ENCODE measurements at regions not wholly inside any gene's neighbourhood (a gene's known extent, or its start where the extent isn't known, plus 50 kb on each side); places are given as distances from the start of the nearest gene placed in this dataset.

DNA sequence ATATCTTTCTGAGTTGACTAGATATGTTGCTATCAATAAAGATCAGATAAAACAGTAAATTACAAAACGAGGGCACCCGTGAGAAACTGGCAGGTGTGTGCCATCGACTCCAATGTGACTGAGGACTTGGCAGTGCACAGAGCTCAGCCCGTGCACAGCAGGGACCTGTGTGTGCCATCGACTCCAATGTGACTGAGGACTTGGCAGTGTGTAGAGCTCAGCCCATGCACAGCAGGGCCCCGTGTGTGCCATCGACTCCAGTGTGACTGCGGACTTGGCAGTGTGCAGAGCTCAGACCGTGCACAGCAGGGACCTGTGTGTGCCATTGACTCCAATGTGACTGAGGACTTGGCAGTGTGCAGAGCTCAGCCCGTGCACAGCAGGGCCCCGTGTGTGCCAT is 347.2 kb upstream of the B3GAT1 start:
- TF ChIP-seq, protein P1, sequence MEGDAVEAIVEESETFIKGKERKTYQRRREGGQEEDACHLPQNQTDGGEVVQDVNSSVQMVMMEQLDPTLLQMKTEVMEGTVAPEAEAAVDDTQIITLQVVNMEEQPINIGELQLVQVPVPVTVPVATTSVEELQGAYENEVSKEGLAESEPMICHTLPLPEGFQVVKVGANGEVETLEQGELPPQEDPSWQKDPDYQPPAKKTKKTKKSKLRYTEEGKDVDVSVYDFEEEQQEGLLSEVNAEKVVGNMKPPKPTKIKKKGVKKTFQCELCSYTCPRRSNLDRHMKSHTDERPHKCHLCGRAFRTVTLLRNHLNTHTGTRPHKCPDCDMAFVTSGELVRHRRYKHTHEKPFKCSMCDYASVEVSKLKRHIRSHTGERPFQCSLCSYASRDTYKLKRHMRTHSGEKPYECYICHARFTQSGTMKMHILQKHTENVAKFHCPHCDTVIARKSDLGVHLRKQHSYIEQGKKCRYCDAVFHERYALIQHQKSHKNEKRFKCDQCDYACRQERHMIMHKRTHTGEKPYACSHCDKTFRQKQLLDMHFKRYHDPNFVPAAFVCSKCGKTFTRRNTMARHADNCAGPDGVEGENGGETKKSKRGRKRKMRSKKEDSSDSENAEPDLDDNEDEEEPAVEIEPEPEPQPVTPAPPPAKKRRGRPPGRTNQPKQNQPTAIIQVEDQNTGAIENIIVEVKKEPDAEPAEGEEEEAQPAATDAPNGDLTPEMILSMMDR (IDR thresholded peaks at IDR 0.05) = no peak
- no peak for TF ChIP-seq POLR2A (IDR thresholded peaks at IDR 0.05)
- TF ChIP-seq POLR2AphosphoS5 (IDR thresholded peaks at IDR 0.05) = no peak

Measured in prostate gland (tissue), 2 donors.